Esophagus muscularis mucosa (tissue), 3 donors: ENCODE measurements at regions not wholly inside any gene's neighbourhood (a gene's known extent, or its start where the extent isn't known, plus 50 kb on each side); places are given as distances from the start of the nearest gene placed in this dataset.

Source experiments
- POLR2A ChIP-seq: fragments of 450-650 bp; IDR thresholded peaks from one replicate; pipeline ENCODE4 v1.6.1; 2017; ENCODE audit warnings: antibody characterized with exemption, moderate library complexity, mild to moderate bottlenecking, low read depth
- POLR2AphosphoS5 ChIP-seq, 2 donors: sonication (generic); formaldehyde crosslinking; IDR thresholded peaks; one replicate each; pipeline ENCODE4 v1.6.1; 2017; ENCODE audit warnings: antibody characterized with exemption in 2 of 2
- TF ChIP-seq, protein P1 (sequence below), 3 experiments: fragments of 200-600 bp in 2 of 3; fragments of 450-650 bp in 1 of 3; sonication (generic) in 2 of 3; IDR thresholded peaks; one replicate each; pipeline ENCODE4 v1.5.1; 2017 to 2019; ENCODE audit warnings: antibody characterized with exemption in 3 of 3, mild to moderate bottlenecking in 2 of 3, moderate library complexity in 1 of 3

DNA sequence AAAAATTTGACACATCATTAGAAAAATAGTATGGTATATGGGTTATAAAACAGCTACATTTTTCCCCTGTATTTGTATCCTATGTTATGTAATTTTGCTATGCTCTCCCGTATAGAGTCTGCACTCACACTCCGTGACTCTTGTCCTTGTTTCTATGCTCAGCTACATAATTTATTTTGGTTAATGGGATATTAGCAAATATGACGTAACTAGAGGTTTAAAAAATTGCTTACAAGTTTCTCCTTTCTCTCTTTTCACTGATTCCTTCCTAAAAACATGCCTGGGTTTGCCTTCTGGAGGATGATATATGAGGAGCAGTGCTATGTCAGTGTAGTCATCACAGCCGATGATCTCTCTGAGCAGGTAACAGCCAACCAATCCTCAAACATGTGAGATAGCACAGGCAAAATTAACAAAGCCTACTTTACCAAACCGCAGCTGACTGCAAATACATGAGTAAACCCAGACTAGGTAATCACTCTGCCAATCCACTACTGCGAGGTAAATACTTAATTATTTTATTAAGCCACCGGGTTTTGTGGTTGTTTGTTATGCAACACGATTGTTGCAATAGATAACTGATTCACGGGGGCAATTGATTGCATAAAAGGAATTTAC, 126.9 kb downstream of the KIF2B start:
- TF ChIP-seq POLR2A (no peak), POLR2AphosphoS5 (IDR thresholded peaks at IDR 0.05) (no peak)
- TF ChIP-seq, protein P1, sequence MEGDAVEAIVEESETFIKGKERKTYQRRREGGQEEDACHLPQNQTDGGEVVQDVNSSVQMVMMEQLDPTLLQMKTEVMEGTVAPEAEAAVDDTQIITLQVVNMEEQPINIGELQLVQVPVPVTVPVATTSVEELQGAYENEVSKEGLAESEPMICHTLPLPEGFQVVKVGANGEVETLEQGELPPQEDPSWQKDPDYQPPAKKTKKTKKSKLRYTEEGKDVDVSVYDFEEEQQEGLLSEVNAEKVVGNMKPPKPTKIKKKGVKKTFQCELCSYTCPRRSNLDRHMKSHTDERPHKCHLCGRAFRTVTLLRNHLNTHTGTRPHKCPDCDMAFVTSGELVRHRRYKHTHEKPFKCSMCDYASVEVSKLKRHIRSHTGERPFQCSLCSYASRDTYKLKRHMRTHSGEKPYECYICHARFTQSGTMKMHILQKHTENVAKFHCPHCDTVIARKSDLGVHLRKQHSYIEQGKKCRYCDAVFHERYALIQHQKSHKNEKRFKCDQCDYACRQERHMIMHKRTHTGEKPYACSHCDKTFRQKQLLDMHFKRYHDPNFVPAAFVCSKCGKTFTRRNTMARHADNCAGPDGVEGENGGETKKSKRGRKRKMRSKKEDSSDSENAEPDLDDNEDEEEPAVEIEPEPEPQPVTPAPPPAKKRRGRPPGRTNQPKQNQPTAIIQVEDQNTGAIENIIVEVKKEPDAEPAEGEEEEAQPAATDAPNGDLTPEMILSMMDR (IDR thresholded peaks at IDR 0.05): no peak
